ENCODE measurements at regions not wholly inside any gene's neighbourhood (a gene's known extent, or its start where the extent isn't known, plus 50 kb on each side); places are given as distances from the start of the nearest gene placed in this dataset.

- intact Hi-C loops (cut with micrococcal nuclease): no loop called here
- ChIA-PET POLR2A (no interaction called here), CTCF (ENCODE audit: low intra/inter-chr PET ratio) (no interaction called here)
- no peaks in the 10 kb centered on the region for H3K4me1 ChIP-seq (replicated peaks in 1 of 2; ENCODE audit: control insufficient read depth in 2 of 2, insufficient read depth in 2 of 2, low read length in 2 of 2)
- no TSS peak for BruUV-seq (replicated peaks)
- no peak for DNase-seq (ENCODE audit: extremely low read depth in 1 of 4, low spot score in 3 of 4)
- WGBS (ENCODE audit: insufficient coverage, low coverage, missing lambda C conversion rate): 0% methylated on average over 2 of the region's 2 CpGs
- no peaks in the 10 kb centered on the region for H3K9me1 ChIP-seq (ENCODE audit: control insufficient read depth, insufficient read depth, low read length)
- no peak for ATAC-seq
- no peak overlapping the region for H2AFZ ChIP-seq (ENCODE audit: low read depth, low read length)
- H3K27me3 ChIP-seq (ENCODE audit: control insufficient read depth in 2 of 2, insufficient read depth in 2 of 2, low read length in 2 of 2): no peaks in the 10 kb centered on the region
- H3K27ac ChIP-seq (ENCODE audit: extremely low read depth, low read depth, low read length): no peak overlapping the region
- no peak overlapping the region for H3K4me3 ChIP-seq
- no peak for FAIRE-seq
- in situ Hi-C loops (cut with MboI): no loop called here
- H3K9me3 ChIP-seq (replicated peaks; ENCODE audit: control insufficient read depth, insufficient read depth, low read depth, low read length): no peaks in the 10 kb centered on the region
- no peaks in the 10 kb centered on the region for H3K79me2 ChIP-seq (ENCODE audit: control insufficient read depth, insufficient read depth, low read length)
- no peaks in the 10 kb centered on the region for H4K20me1 ChIP-seq (replicated peaks; ENCODE audit: control insufficient read depth, insufficient read depth, low read length)
- H3K36me3 ChIP-seq (ENCODE audit: control insufficient read depth, insufficient read depth, low read length): no peaks in the 10 kb centered on the region
- no peak overlapping the region for H3K9ac ChIP-seq (ENCODE audit: insufficient read depth in 1 of 2, low read depth in 2 of 2, low read length in 2 of 2)
- no peak overlapping the region for H3K4me2 ChIP-seq (ENCODE audit: insufficient read depth, low read length)
- TF ChIP-seq SMAD1 (IDR thresholded peaks at IDR 0.05; ENCODE audit: low read depth, low read length, partially characterized antibody): no peak
- no peak for TF ChIP-seq HDAC3 (IDR thresholded peaks at IDR 0.05; ENCODE audit: borderline replicate concordance, partially characterized antibody)
- no peak for TF ChIP-seq CTCFL (IDR thresholded peaks at IDR 0.05; ENCODE audit: borderline replicate concordance, insufficient read depth, low read depth, low read length, poor library complexity, severe bottlenecking)
- no peak for TF ChIP-seq HIVEP1 (CRISPR knock-in tag; IDR thresholded peaks at IDR 0.05)
- no peak for TF ChIP-seq ZNF316 (IDR thresholded peaks at IDR 0.05)
- no peak for TF ChIP-seq ZNF740 (CRISPR knock-in tag; IDR thresholded peaks at IDR 0.05)
- no peak for TF ChIP-seq ZNF740 (tag; IDR thresholded peaks at IDR 0.05)
- no peak for TF ChIP-seq ZBTB34 (CRISPR knock-in tag; IDR thresholded peaks at IDR 0.05)
- TF ChIP-seq RBM15 (IDR thresholded peaks at IDR 0.05; ENCODE audit: insufficient read depth, low read length): no peak
- TF ChIP-seq RREB1 (CRISPR knock-in tag; IDR thresholded peaks at IDR 0.05): no peak
- no peak for TF ChIP-seq ZNF384 (IDR thresholded peaks at IDR 0.05; ENCODE audit: low read depth, low read length)
Measured at GRCh38 chrX:110531873-110532580, 173.4 kb downstream of the RTL9 start.
